H1 (cell line): ENCODE measurements at regions not wholly inside any gene's neighbourhood (a gene's known extent, or its start where the extent isn't known, plus 50 kb on each side); places are given as distances from the start of the nearest gene placed in this dataset.

Source experiments
- BACH1 ChIP-seq: IDR thresholded peaks from 2 replicates; pipeline ENCODE4 v1.6.1; 2012; ENCODE audit warnings: low read length, improper control_type of control experiment
- BCL11A ChIP-seq, 2 experiments: IDR thresholded peaks; one replicate each; pipeline ENCODE4 v1.6.1; 2011; ENCODE audit warnings: low read depth in 2 of 2, low read length in 2 of 2, mild to moderate bottlenecking in 2 of 2
- RAD21 ChIP-seq, 2 experiments: IDR thresholded peaks in 1 of 2; conservative IDR thresholded peaks in 1 of 2; 2 replicates each; pipeline ENCODE4 v1.6.1; 2011; ENCODE audit warnings: low read depth in 2 of 2, low read length in 2 of 2, improper control_type of control experiment in 1 of 2, inconsistent platforms in 1 of 2, mild to moderate bottlenecking in 1 of 2, moderate library complexity in 1 of 2
- SIX5 ChIP-seq: IDR thresholded peaks from 2 replicates; pipeline ENCODE4 v1.6.1; 2011; ENCODE audit warnings: mild to moderate bottlenecking, low read depth, low read length

DNA sequence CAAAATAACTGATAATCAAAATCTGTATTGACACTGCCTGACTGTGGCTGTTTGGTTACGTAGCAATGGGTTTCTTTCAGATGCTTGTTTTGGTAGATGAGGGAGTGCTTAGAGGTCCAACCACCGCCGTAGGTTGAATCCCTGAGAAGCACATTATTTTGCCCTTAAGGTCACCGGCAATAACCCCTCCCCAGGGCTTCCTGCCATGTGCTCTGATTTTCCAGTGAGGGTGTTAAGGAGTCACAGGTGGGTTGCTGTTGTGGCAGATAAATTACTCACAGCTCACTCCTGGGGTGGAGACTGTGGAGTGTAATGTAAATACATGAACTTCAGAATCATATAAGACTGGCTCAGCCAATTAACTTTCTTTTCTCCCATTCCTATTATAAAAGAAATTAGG, 81.5 kb upstream of the ZP4 start (continued):
- TF ChIP-seq BCL11A (IDR thresholded peaks at IDR 0.05; ENCODE audit: low read depth in 2 of 2, low read length in 2 of 2) (no peak), RAD21 (IDR thresholded peaks at IDR 0.05 in 1 of 2, conservative IDR thresholded peaks at IDR 0.05 in 1 of 2; ENCODE audit: low read depth in 2 of 2, low read length in 2 of 2) (no peak), SIX5 (no peak), BACH1 (no peak)
